ENCODE measurements at regions not wholly inside any gene's neighbourhood (a gene's known extent, or its start where the extent isn't known, plus 50 kb on each side); places are given as distances from the start of the nearest gene placed in this dataset.
"Not testable (repeated sequence)": the region's sequence is repeated elsewhere in the genome, so short reads cannot be mapped to it uniquely, and the experiment has no call there.

DNA sequence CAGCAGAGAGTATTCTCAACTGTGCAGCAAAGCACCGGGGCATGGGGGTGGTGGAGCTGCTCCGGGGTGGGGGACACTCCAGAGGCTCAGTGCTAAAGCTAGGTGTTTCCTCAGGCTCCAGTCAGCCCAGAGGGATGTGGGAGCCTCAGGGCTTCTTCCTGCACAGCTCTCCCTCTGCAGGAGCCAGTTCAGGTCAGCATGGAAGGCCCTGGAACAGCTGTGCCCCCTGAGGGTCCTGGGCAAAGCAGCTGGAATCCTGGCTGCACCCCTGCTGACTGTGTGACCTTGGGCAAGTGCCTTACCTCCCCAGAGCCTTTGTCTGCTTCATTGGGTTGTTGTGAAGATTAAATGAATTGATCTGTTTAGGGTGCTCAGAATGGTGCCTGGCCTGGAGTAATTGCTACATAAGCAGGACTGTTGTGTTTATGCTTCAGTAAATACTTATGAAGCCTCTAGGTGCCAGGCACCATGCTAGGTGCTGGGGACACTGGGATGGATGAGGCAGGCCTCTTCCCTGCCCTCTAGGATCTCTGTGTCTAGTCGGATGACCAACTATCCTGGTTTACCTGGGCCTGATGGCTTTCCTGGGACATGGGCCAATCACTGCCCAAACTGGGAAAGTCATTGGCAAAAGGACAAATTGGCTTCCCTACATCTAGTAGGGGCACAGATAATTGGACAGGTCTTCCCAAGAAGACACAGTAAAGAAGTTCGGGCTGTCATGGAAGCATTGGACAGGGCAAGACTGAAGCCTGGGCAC is 64.2 kb upstream of the LCTL start:
- H3K27me3 Mint-ChIP-seq = peaks cover 0 to 6% (median 0%) of the 10 kb centered on the region in 3 donors
- H3K27ac Mint-ChIP-seq = peak overlapping the region in 1 of 6 donors; percentile 32
- no peak for DNase-seq
- H3K9me3 Mint-ChIP-seq = no peaks in the 10 kb centered on the region
- no peaks in the 10 kb centered on the region for H3K4me1 Mint-ChIP-seq
- no peaks in the 10 kb centered on the region for H3K36me3 Mint-ChIP-seq
- ATAC-seq (ENCODE audit: low read depth in 2 of 2) = no peak
- H3K4me3 Mint-ChIP-seq = no peak overlapping the region

DNA sequence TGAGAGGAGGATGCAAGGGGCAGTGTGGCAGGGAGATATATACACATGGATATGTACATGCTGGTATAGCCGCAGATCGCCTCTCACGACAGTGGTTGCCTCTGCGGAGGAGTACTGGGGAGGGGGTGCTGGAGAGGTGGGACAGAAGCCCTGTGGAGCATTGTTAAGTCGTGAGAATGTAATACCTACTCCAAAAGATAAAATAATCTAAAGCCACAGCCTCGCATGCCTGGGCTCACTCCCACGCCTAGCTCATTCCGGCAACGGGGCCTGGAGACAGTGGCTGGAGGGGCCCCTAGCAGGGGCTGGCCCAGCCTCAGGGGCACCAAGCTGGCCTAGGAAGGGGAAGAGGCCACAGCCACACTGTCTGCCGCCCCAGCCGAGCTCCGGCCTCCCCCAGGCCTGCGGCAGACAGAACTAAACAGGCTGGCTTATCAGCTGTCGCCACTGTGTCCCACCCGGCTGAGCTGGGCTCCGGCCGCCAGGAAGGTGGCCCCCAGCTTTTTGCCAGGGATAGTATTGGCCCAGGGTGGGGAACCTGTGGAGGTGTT is 65.1 kb upstream of the LCTL start:
- Mint-ChIP-seq H3K4me1 (no peaks in the 10 kb centered on the region), H3K4me3 (peak overlapping the region in 1 of 8 donors; percentile 70), H3K9me3 (no peaks in the 10 kb centered on the region), H3K27me3 (peaks cover 0 to 6% (median 0%) of the 10 kb centered on the region in 3 donors), H3K36me3 (no peaks in the 10 kb centered on the region), H3K27ac (no peak overlapping the region)
- ATAC-seq (ENCODE audit: low read depth in 2 of 2) (no peak), DNase-seq (no peak)

GRCh38 chr15:66631616-66632263 is 65.9 kb upstream of the LCTL start:
- no peaks in the 10 kb centered on the region for H3K36me3 Mint-ChIP-seq
- no peak for DNase-seq

GRCh38 chr15:66633041-66633937 is 67.5 kb upstream of the LCTL start:
- Mint-ChIP-seq H3K4me3 (no peak overlapping the region), H3K36me3 (no peaks in the 10 kb centered on the region), H3K27me3 (peaks cover 0 to 6% (median 0%) of the 10 kb centered on the region in 3 donors), H3K27ac (peak overlapping the region in 1 of 6 donors; percentile 2), H3K4me1 (peaks cover 0 to 2% (median under 1%) of the 10 kb centered on the region in 3 donors), H3K9me3 (no peaks in the 10 kb centered on the region)
- ATAC-seq (ENCODE audit: low read depth in 2 of 2) = no peak
- DNase-seq = no peak

More at GRCh38 chr15:66631616-66632263, 65.9 kb upstream of the LCTL start:
- Mint-ChIP-seq H3K4me1 (no peaks in the 10 kb centered on the region), H3K9me3 (no peaks in the 10 kb centered on the region), H3K27me3 (peaks cover 0 to 6% (median 0%) of the 10 kb centered on the region in 3 donors), H3K27ac (peak overlapping the region in 1 of 6 donors; percentile 94), H3K4me3 (no peak overlapping the region)
- no peak for ATAC-seq (ENCODE audit: low read depth in 2 of 2)

DNA sequence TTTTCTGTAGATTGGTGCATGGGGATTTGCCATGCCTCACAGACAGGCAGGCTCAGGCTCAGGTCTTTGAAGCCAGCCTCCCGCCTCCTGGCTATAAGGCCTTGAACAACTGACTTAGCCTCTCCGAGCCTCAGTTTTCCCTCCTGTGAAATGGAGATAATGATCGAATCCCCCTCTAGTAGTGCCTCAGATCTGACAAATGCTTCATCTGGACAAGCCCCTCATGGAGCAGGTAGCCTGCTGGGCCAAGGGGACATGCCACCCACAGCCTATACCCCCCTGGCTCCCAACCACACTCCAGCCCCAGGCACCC is 68.1 kb upstream of the LCTL start:
- ATAC-seq (ENCODE audit: low read depth in 2 of 2) = no peak
- no peak for DNase-seq
- H3K27ac Mint-ChIP-seq = no peak overlapping the region
- H3K4me3 Mint-ChIP-seq = no peak overlapping the region
- peaks cover 0 to 4% (median 4%) of the 10 kb centered on the region in 3 donors for H3K4me1 Mint-ChIP-seq
- peaks cover 0 to 6% (median 0%) of the 10 kb centered on the region in 3 donors for H3K27me3 Mint-ChIP-seq
- no peaks in the 10 kb centered on the region for H3K9me3 Mint-ChIP-seq
- H3K36me3 Mint-ChIP-seq = no peaks in the 10 kb centered on the region

- no peaks in the 10 kb centered on the region for H3K9me3 Mint-ChIP-seq
- no peak overlapping the region for H3K4me3 Mint-ChIP-seq
- H3K4me1 Mint-ChIP-seq = peaks cover 0 to 4% (median 4%) of the 10 kb centered on the region in 3 donors
- DNase-seq = no peak
- H3K27ac Mint-ChIP-seq = peak overlapping the region in 1 of 6 donors; percentile 12
- no peaks in the 10 kb centered on the region for H3K36me3 Mint-ChIP-seq
- H3K27me3 Mint-ChIP-seq = peaks cover 0 to 6% (median 0%) of the 10 kb centered on the region in 3 donors
- ATAC-seq (ENCODE audit: low read depth in 2 of 2) = no peak
Observed at GRCh38 chr15:66634540-66634939, 67.5 kb upstream of the SMAD6 start.

- ATAC-seq (ENCODE audit: low read depth in 2 of 2) = no peak
- Mint-ChIP-seq H3K27ac (peak overlapping the region in 1 of 6 donors; percentile 45), H3K4me3 (no peak overlapping the region), H3K4me1 (peaks cover 0 to 4% (median 4%) of the 10 kb centered on the region in 3 donors), H3K9me3 (no peaks in the 10 kb centered on the region), H3K36me3 (no peaks in the 10 kb centered on the region), H3K27me3 (peaks cover 0 to 6% (median 0%) of the 10 kb centered on the region in 3 donors)
- no peak for DNase-seq
Observed at GRCh38 chr15:66635006-66635405, 67.0 kb upstream of the SMAD6 start.

- ATAC-seq (ENCODE audit: low read depth in 2 of 2) (no peak), DNase-seq (no peak)
- Mint-ChIP-seq H3K9me3 (no peaks in the 10 kb centered on the region), H3K4me1 (peaks cover 0 to 4% (median 4%) of the 10 kb centered on the region in 3 donors), H3K36me3 (no peaks in the 10 kb centered on the region), H3K27me3 (no peaks in the 10 kb centered on the region), H3K4me3 (no peak overlapping the region), H3K27ac (no peak overlapping the region)
Observed at GRCh38 chr15:66635817-66636216, 66.2 kb upstream of the SMAD6 start.

GRCh38 chr15:66637044-66637443 is 65.0 kb upstream of the SMAD6 start:
- not testable (repeated sequence) for H3K9me3 Mint-ChIP-seq; H3K36me3 Mint-ChIP-seq; H3K4me3 Mint-ChIP-seq; H3K4me1 Mint-ChIP-seq; ATAC-seq (ENCODE audit: low read depth in 2 of 2); DNase-seq; H3K27me3 Mint-ChIP-seq
- H3K27ac Mint-ChIP-seq = peak overlapping the region in 1 of 6 donors; percentile 17

GRCh38 chr15:66638377-66638776 is 63.7 kb upstream of the SMAD6 start:
- DNase-seq = no peak
- ATAC-seq (ENCODE audit: low read depth in 2 of 2) = no peak
- Mint-ChIP-seq H3K4me1 (peaks cover 0 to 4% (median 4%) of the 10 kb centered on the region in 3 donors), H3K36me3 (no peaks in the 10 kb centered on the region), H3K9me3 (no peaks in the 10 kb centered on the region), H3K4me3 (no peak overlapping the region), H3K27me3 (no peaks in the 10 kb centered on the region), H3K27ac (peak overlapping the region in 2 of 6 donors; percentile 8 to 33)

- H3K4me3 Mint-ChIP-seq = no peak overlapping the region
- H3K36me3 Mint-ChIP-seq = no peaks in the 10 kb centered on the region
- H3K27ac Mint-ChIP-seq = peak overlapping the region in 1 of 6 donors; percentile 24
- DNase-seq (no peak), ATAC-seq (ENCODE audit: low read depth in 2 of 2) (no peak)
- no peaks in the 10 kb centered on the region for H3K9me3 Mint-ChIP-seq
- peaks cover 0 to 4% (median 4%) of the 10 kb centered on the region in 3 donors for H3K4me1 Mint-ChIP-seq
- H3K27me3 Mint-ChIP-seq = no peaks in the 10 kb centered on the region
Observed at GRCh38 chr15:66641485-66642315, 60.3 kb upstream of the SMAD6 start.

- Mint-ChIP-seq H3K4me1 (peaks cover 0 to 4% (median 4%) of the 10 kb centered on the region in 3 donors), H3K27me3 (no peaks in the 10 kb centered on the region), H3K36me3 (no peaks in the 10 kb centered on the region), H3K27ac (peak overlapping the region in 2 of 6 donors; percentile 36 to 42), H3K9me3 (no peaks in the 10 kb centered on the region), H3K4me3 (no peak overlapping the region)
- no peak for DNase-seq
- no peak for ATAC-seq (ENCODE audit: low read depth in 2 of 2)
Observed at GRCh38 chr15:66642514-66642913, 59.5 kb upstream of the SMAD6 start.
